ENCODE measurements at regions not wholly inside any gene's neighbourhood (a gene's known extent, or its start where the extent isn't known, plus 50 kb on each side); places are given as distances from the start of the nearest gene placed in this dataset.
"Not testable (repeated sequence)": the region's sequence is repeated elsewhere in the genome, so short reads cannot be mapped to it uniquely, and the experiment has no call there.

DNA sequence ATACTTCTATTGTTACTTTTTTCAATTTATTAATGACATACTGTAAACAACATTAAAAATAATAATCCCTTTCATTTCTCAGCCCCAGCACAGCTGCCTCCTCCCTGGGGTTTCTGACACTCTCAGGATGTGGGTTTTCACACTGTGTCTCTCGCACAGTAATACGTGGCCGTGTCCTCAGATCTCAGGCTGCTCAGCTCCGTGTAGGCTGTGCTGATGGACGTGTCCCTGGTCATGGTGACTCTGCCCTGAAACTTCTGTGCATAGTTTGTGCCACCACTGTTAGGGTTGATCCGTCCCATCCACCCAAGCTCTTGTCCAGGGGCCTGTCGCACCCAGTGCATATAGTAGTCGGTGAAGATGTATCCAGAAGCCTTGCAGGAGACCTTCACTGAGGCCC lies 159.9 kb downstream of the POTEB start:
- TF ChIP-seq, protein P1, sequence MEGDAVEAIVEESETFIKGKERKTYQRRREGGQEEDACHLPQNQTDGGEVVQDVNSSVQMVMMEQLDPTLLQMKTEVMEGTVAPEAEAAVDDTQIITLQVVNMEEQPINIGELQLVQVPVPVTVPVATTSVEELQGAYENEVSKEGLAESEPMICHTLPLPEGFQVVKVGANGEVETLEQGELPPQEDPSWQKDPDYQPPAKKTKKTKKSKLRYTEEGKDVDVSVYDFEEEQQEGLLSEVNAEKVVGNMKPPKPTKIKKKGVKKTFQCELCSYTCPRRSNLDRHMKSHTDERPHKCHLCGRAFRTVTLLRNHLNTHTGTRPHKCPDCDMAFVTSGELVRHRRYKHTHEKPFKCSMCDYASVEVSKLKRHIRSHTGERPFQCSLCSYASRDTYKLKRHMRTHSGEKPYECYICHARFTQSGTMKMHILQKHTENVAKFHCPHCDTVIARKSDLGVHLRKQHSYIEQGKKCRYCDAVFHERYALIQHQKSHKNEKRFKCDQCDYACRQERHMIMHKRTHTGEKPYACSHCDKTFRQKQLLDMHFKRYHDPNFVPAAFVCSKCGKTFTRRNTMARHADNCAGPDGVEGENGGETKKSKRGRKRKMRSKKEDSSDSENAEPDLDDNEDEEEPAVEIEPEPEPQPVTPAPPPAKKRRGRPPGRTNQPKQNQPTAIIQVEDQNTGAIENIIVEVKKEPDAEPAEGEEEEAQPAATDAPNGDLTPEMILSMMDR (IDR thresholded peaks at IDR 0.05), result not testable (repeated sequence)
- TF ChIP-seq, protein P2, sequence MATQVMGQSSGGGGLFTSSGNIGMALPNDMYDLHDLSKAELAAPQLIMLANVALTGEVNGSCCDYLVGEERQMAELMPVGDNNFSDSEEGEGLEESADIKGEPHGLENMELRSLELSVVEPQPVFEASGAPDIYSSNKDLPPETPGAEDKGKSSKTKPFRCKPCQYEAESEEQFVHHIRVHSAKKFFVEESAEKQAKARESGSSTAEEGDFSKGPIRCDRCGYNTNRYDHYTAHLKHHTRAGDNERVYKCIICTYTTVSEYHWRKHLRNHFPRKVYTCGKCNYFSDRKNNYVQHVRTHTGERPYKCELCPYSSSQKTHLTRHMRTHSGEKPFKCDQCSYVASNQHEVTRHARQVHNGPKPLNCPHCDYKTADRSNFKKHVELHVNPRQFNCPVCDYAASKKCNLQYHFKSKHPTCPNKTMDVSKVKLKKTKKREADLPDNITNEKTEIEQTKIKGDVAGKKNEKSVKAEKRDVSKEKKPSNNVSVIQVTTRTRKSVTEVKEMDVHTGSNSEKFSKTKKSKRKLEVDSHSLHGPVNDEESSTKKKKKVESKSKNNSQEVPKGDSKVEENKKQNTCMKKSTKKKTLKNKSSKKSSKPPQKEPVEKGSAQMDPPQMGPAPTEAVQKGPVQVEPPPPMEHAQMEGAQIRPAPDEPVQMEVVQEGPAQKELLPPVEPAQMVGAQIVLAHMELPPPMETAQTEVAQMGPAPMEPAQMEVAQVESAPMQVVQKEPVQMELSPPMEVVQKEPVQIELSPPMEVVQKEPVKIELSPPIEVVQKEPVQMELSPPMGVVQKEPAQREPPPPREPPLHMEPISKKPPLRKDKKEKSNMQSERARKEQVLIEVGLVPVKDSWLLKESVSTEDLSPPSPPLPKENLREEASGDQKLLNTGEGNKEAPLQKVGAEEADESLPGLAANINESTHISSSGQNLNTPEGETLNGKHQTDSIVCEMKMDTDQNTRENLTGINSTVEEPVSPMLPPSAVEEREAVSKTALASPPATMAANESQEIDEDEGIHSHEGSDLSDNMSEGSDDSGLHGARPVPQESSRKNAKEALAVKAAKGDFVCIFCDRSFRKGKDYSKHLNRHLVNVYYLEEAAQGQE (IDR thresholded peaks at IDR 0.05; ENCODE audit: insufficient read depth in 1 of 2, low read depth in 2 of 2, low read length in 1 of 2), result not testable (repeated sequence)
- not testable (repeated sequence) for TF ChIP-seq TCF7L2 (IDR thresholded peaks at IDR 0.05; ENCODE audit: low read depth, low read length)
